ENCODE measurements at regions not wholly inside any gene's neighbourhood (a gene's known extent, or its start where the extent isn't known, plus 50 kb on each side); places are given as distances from the start of the nearest gene placed in this dataset.
A peak's percentile ranks its signal among the peaks of the same experiment; 100 is the strongest.
"Not testable (repeated sequence)": the region's sequence is repeated elsewhere in the genome, so short reads cannot be mapped to it uniquely, and the experiment has no call there.

DNA sequence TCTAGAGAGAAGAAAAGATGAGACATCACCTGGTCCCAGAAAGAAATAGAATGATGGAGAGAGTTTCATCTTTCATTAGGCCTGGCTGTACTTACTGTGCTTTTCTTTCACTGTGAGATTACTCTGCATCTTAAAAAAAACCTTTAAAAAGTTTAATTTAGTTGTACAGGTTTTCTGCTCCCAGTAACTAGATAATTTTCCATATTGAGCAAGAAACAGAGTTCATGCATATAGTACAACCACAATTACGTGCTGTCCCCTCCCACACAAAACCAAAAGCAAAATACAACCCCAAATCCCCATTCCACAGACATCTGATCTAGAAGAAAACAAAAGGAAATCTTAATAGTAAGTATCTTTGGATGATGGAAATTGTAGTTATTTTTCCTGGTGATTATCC lies 371.2 kb downstream of the SH2D1A start:
- no peak for DNase-seq (ENCODE audit: low spot score)

DNA sequence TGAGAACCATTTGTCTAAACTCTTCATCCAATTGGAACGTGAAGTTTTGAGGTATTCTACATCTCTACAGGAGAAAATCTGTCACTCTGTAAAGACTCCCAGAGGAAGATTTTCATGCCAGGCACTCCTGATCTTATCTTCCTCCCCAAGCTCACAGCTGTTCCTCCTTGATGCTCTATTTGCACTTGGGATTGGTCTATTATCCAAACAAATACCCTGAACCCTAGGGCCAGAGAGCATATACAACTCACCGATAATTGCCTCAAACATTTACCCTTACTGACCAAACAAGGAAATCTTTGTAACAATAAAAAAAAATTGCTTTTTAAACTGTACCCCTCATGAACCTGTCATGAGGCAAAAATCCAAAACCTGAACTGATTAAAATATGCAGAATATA lies 372.7 kb downstream of the SH2D1A start:
- DNase-seq (ENCODE audit: low spot score): no peak

DNA sequence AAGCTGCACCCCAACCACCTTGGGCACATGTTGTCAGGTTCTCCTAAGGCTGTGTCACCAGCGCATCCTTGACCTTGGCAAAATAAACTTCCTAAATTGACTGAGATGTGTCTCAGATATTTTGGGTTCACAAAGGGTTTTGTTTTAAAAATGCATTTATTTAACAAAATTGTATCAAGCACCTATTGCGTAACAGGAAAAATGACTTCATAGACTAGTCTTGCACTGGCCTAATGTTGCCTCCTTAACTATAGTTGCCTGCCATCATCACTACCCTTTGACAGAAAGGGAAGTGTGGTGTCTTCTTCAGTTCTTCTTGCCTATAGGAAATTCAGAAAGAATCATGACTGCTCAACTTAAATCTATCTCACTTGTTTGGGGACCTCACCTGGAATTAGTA lies 374.2 kb downstream of the SH2D1A start:
- DNase-seq (ENCODE audit: low spot score): no peak

DNA sequence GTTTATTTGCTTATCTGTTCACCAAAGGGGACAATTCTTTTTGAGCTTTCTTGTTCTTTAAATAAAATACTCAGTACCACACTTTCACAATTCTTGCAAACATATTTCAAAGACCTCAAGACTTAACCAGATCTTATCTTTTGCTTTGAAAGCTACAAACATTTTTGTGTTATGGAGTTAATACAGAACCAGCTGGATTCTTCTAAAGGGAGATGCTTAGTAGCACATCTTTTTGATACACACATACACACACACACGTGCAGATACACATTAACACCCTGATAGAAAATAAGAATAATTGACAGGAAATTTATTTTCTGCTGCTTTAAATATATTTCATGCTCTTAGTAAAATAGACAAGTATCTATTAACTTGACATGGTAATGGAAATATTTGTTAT lies 379.1 kb downstream of the SH2D1A start:
- DNase-seq (ENCODE audit: low spot score): no peak

DNA sequence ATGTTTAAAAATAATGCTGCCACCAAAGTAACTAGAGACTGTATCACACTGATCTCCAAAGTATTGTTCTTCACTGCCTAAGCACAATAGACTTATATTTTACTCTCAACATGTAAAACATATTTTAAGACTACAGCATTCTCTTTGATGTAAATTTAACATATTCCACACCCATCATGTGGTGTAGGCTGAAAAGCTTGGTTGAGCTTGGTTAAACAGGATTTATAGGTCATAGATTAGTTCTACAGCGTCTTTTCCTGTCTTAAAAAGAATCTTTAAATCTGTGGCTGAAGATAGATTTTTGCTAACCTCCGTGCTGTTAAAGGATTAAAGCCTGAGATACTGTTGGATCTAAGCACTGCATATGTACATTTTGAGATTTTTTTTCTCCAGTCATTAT lies 379.9 kb downstream of the SH2D1A start:
- no peak for DNase-seq (ENCODE audit: low spot score)

DNA sequence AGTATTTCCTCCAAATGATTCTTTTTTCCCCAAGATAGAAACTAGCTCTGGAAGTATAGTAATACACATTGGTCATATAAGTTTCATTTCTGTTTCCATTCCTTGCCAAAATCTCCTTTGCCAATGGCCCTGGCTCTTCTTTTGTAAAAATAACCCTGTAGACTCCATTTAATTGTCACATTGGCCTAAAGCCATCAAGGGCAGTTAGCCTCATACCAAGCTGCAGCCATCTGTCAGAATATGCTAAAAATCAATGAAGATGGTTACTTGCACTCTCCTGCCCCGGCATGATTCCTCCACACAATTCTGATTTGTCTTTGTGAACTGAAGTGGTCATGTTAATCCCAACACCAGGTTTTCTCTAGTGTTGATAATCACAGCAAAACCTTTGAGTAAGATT lies 380.5 kb downstream of the SH2D1A start:
- DNase-seq (ENCODE audit: low spot score): peak; percentile 83

DNA sequence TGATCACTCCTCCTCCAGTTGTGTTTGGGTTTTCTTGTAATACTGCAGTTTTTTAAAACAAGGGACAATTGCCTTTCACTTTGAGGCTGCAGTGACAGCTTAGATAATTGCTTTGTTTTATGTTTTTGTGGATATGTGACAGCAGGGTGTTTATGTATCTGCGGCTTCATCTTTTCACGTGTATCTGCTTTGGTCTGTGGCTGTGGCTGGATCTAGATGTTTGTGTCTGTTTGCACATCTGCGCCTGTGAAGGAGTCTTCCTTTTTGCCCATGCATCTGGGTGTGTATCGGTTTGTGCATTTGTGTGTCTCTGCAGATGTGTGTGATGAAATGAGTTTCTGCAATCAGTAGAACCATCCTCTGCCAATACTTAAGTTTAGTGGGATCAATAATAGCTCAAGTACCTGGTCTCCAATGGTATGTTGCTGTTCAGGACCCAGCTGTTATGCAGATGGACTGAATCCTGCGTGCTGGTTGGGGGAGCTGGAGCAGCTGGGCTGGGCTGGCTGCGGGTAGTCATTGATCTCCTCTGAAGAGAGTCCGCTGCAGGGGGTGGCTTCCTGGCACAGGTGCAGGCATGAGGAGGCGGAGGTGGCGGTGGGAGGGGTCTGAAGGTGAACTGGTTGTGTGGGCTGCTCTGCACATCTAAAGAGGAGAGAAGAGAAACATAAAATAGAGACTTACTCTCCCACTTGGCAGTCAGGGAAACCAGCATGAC lies 390.3 kb downstream of the SH2D1A start:
- no peak for DNase-seq (ENCODE audit: low spot score)

DNA sequence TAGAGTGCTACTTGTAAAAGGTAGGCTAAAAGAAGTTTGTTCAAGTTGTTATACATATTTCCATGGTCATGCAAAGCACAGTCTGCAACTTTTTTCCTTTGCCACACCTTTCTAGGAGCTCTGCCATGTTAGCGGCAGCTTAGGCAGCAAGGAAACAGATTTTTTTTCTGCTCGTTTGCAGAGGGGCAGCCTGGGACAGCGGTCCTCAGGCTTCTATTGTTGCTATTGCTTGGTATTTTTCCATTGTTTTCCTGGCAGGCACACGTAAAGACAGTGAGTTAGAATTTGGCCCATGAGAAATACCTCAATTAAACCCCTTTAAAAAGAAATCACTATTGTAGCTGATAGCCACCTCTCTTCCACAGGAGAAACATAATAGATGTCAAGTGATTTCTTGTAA lies 391.4 kb downstream of the SH2D1A start:
- DNase-seq (ENCODE audit: low spot score): peak; percentile 76

DNA sequence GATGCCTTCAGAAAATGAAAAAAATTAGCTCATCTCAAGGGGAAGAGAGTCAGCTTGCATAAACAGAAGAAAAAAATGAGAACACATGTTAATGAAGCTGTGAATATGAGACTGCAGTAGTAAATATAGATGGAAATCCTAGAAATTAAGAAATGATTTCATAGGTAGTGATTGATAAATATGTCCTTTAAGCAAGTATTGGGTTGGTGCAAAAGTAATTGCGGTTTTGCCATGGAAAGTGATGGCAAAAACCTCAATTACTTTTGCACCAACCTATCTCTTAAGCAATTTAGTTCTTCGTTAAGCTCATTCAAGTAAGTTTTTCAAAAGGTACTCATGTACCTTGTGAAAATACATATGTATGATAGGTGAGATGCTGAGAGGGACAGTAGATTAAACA lies 400.9 kb downstream of the SH2D1A start:
- no peak for DNase-seq (ENCODE audit: low spot score)

DNA sequence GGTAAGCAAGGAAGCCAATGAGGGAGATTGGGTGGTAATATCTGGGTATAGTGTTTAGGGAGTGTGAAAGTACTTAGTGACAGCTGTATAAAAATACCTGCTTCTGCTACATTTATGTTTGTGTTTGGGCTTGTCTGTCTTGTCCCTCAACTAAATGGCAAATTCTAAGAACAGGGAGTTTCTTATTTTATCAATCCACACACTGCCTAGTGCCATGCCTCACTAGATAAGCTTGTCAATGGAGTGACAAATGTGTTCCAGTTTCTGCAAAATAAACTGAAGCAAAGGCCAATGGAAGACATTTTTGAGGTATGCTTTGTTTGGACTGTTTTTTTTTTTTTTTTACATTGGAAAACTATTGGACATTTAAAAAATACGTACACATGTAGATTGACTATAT lies 418.0 kb downstream of the SH2D1A start:
- no peak for DNase-seq (ENCODE audit: low spot score)

DNA sequence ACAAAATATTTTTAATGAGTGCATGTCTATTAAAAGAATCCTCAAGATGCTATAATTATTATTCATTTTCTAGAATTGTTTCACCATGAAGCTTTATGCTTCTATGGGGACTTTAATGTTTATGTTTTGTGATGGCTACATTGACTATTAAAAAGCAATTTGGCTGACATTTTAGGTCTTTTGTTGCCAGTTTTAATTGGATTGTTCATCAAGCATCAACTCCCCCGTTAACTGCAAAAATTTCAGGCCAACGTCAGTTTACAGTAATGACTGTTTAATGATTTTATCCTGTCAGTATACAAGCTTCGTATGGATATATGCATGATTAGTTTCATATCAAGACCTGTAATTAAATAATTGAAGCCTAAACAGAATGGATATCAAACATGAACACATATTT lies 422.8 kb downstream of the SH2D1A start:
- DNase-seq (ENCODE audit: low spot score): no peak

DNA sequence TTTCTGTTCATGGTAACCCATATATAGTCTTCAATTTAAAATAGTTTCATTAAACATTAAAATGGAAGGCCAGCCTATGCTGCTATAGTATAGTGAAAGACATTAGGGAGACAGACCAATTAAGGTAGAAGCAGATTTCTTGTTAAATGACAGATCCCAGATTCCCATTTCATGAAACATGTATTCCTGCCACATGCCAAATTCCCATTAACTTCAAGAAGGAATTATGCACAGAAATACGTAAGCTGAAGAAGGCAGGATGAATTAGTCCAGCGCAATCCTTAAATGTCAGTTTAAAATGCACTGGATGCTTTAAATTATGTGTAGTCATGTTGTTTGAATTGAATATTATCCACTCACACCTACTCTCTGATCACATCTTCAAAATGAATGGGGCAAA lies 424.9 kb downstream of the SH2D1A start:
- no peak for DNase-seq (ENCODE audit: low spot score)

DNA sequence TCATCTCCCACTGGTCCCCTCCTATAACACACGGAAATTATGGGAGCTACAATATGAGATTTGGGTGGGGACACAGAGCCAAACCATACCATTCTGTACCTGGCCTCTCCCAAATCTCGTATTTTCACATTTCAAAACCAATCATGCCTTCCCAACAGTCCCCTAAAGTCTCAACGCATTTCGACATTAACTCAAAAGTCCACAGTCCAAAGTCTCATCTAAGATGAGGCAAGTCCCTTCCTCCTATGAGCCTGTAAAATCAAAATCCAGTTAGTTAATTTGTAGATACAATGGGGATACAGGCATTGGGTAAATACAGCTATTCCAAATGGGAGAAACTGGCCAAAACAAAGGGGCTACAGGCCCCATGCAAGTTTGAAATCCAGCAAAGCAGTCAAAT lies 441.9 kb downstream of the SH2D1A start:
- not testable (repeated sequence) for DNase-seq (ENCODE audit: low spot score)

DNA sequence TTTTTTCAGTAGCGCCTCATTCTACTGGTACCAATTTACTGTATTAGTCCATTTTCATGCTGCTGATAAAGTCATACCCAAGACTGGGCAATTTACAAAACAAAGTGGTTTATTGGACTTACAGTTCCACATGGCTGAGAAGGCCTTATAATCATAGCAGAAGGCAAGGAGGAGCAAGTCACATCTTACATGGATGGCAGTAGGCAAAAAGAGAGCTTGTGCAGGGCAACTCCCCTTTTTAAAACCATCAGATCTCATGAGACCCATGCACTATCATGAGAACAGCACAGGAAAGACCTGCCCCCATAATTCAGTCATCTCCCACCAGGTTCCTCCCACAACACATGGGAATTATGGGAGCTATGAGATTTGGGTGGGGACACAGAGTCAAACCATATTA lies 443.5 kb downstream of the SH2D1A start:
- DNase-seq (ENCODE audit: low spot score): not testable (repeated sequence)

DNA sequence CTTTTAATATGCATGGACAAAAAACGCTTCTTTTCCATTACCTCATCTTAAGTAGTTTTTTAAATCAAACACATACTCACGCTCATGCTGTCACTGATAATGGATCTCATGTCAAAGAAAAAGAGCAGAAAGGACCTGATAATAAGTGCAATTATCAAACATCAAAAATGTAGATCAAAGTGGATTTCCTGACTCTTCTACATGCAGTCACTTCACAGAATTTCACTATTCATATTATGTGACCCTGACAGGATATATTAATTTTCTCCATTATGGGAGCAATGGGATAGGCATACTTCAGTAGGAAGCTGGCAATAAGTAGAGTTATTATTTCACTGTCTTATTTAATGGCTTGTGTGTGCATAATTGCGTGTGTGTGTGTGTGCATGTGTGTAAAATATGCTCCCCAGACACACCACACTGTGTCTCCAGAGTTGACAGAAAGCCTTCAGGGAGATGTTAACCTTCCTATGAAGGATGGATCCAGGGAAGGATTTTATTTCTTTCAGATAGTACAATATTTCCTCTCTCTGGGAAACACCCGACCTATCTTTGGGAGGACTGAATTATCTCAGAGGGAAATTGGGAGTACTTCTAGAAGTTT lies 445.2 kb downstream of the SH2D1A start:
- no peak for DNase-seq (ENCODE audit: low spot score)

DNA sequence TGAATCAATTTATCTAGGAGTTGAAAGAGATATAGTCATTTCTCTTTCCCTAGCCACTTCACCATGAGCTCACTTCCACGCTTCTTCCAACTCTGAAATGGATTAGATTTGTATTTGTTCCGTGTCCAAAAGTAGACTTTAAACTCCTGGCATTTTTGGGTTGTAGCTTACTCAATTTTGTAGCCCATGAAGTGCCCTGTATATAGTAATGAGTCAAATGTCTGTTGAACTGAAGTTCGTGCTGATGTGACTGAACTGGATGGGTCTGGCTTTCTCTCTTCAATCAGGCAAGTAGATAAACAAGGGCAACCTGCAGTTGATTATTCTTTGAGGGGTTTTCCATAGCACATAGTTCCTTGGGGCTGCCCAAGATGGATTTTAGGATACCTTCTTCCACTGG lies 450.6 kb downstream of the SH2D1A start:
- no peak for DNase-seq (ENCODE audit: low spot score)

DNA sequence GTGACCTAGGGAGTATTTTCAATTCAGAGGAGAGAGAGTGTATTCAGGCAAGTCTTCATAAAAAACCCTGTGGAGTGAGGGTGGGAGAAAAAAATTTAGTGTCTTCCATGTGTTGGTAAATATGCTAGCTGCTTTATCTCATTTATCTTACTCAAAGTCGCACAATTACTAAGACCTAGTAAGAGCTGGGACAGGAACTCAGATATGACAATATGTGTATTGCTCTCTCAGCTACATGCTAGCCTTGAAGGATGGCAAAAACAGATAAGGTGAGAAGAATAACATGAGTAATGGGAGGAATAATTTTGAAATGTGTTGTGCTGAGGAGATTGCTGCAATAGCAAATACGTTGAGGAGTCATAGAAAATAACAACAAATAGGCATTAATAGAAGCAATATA lies 458.6 kb downstream of the SH2D1A start:
- no peak for DNase-seq (ENCODE audit: low spot score)

DNA sequence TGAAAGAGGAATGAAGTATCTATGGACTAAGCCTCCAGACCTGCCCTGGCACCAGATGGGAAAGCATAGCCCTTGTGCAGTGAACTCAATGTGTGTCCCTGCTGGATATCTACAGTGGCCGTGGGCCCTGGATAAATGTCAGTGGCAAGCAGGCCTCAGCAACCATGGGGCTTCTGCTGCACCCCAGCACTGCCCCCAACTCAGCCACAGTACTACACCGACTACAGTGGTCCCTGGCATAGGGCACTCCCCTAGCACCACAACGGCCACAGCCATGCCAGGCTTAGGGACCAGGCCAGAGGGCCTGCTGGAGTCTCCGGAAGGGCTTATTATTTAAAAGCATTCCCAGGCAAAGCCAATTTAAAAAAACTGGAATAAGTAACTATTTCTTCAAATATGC lies 459.1 kb downstream of the SH2D1A start:
- peak; percentile 20 for DNase-seq (ENCODE audit: low spot score)

DNA sequence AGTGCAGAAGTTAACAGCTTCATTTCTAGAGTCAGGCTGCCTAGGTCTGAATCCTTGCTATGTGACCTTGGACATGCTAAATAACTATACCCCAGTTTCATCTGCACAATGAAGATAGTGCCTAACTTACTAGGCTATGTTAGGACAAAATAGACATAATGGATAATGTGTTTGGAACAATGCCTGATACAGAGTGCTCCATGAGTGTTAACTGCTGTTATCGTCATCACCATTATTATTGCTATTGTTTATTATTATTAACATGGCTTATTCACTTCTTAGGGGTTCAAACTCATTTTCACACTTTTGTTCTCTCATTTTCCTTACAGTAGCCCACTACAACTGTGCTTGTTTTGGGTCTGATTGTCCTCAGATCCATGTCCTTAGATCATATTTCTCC lies 467.7 kb downstream of the SH2D1A start:
- DNase-seq (ENCODE audit: low spot score): no peak

DNA sequence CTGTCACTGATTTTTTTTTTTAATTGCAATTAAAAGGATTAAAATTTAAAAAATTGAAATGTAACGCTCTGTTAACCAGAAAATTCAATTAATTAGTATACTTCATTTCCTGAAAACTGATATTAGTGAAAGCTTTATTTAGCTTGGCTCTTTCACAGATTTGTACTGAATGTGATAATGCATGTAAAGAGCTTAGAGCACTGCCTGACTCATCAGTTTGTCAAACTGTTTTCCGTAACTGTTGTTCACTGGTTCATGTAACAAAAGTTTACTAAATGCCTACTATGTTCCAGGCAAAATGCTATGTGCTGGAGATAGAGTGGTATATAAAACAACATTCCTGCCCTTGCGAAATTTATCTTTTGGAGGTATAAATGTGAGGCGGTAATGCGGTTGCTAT lies 471.7 kb downstream of the SH2D1A start:
- DNase-seq (ENCODE audit: low spot score): no peak

DNA sequence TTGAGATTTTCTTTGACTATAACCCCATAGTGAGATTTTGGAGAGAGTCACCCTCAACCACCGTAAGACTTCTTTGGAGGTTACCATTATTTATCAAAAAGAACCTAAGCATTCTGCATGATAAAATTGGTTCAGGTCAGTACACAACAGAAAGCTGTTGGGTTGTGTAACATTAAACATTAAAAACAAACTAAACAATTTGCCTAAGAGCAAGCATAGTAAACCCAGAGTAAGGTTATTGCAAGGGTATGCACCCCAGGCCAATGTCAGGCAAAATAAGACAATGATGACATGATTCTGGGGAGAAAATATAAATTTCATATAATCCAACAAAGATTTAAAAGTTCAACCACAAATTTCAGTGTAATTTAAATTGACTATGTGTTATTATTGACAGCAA lies 472.4 kb downstream of the SH2D1A start:
- DNase-seq (ENCODE audit: low spot score): no peak

DNA sequence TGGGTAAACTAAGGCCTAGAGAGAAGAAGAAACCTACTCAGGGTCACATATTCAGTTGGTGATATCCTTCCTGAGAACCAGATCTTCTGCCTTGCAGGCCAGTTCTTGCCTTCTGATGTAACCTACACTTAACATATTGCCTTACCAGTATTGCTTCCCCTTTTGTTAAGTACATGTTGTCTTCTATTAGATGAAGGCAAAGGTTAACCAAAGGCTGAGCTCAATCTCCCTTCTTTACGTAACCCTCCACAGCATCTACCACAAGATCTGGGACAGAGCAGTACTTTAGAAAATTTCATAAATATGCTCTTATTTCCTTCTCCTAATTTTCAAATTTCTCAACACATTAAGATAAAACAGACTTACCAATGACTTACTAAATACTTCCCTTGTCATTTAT lies 474.4 kb downstream of the SH2D1A start:
- no peak for DNase-seq (ENCODE audit: low spot score)

DNA sequence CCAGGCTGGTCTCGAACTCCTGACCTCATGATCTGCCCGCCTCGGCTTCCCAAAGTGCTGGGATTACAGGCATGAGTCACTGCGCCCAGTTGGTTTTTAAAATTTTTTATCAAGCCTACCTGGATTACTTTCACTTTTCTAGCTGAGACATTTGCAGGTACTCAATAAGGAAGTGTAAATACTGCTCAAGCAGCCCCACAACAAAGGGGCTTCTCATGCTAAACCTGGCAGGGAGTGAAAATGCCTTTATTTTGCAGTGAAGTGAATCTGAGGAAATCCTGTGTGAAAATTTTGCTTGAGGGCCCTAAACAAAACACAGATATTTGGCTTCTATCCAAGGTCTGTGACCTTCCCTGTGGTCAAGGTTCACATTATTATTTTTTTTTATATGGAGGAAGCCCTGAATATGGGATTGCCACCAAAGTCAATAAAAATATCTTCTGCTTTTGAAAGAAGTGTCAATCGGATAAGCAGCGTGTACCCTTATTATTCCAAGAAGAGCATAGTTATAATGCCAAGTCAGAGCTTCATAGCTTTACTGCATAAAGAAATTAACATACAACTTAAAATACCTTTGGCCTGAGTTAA lies 481.0 kb downstream of the SH2D1A start:
- DNase-seq (ENCODE audit: low spot score): no peak

DNA sequence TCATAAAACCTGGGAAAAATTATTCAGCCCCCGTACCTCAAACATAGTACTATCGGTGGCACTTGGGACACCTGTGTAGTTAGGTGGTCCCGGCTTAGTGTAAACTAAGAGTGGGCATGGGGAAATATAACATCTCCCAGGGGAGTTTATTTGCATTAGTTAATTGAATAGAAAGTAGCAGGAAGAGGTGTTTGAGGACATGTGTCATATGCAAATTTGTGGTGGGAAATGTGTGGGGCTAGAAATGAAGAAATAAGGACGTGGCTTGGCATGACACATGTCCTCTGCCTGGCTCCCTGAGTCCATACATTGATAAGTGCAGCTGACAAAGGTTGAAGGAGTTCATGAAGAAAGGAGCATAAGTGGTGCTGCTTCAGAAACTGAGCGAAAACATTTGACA lies 483.6 kb downstream of the SH2D1A start:
- no peak for DNase-seq (ENCODE audit: low spot score)

All from cerebellar cortex (tissue), 1 donor.